K562 (cell line): ENCODE measurements at regions not wholly inside any gene's neighbourhood (a gene's known extent, or its start where the extent isn't known, plus 50 kb on each side); places are given as distances from the start of the nearest gene placed in this dataset.

Source experiments
- ATAC-seq: fragments of 200-7000 bp; cut with Tn5 transposase; 3 replicates; pipeline ENCODE4 v1.9.1; 2020; ENCODE audit warnings: moderate library complexity
- BruUV-seq: library from RNA; stranded (reverse); fragments of 400-500 nt; replicated peaks from 2 replicates; lab custom pipeline; 2021; lab: Mats Ljungman, UMichigan
- CTCF ChIA-PET: fragments of 300-600 bp; formaldehyde crosslinking; extraction: SDS; loops from one replicate; lab custom pipeline; 2021; ENCODE audit warnings: low intra/inter-chr PET ratio; lab: Yijun Ruan, JAX
- POLR2A ChIA-PET: fragments of 300-600, 350-650 bp; sonication (Branson Sonifier 250); formaldehyde crosslinking; extraction: SDS; loops from one replicate; lab custom pipeline; 2021; ENCODE audit warnings: antibody characterized with exemption, inconsistent platforms; lab: Yijun Ruan, JAX
- DNase-seq, 4 experiments: peaks; one replicate each; pipeline versions ENCODE4 v3.0.0 to v3.0.0-alpha.2; 2011 to 2018; ENCODE audit warnings: low spot score in 3 of 4, mixed read lengths in 3 of 4; ENCODE audit errors: extremely low read depth in 1 of 4
- FAIRE-seq: peaks from 2 replicates; lab custom pipeline; 2011; peaks lifted over from hg19 to GRCh38; lab: Jason Lieb, UNC
- H2AFZ ChIP-seq: 2 replicates; pipeline ENCODE4 v1.6.0; 2011; ENCODE audit warnings: low read depth, low read length, control low read depth, inconsistent platforms
- H3K27ac ChIP-seq: fragments of 200-600 bp; 3 replicates; pipeline ENCODE4 v1.8.0; 2011; ENCODE audit warnings: low read depth, mild to moderate bottlenecking, control low read depth, inconsistent platforms, low read length, moderate library complexity, mixed read lengths; ENCODE audit errors: extremely low read depth
- H3K27me3 ChIP-seq, 2 experiments: fragments of 300-600 bp in 1 of 2; 2 replicates in 1 of 2; 3 replicates in 1 of 2; pipeline versions ENCODE4 v1.6.0 to v1.8.0; 2011; ENCODE audit warnings: inconsistent platforms in 2 of 2, low read length in 2 of 2, mild to moderate bottlenecking in 1 of 2, mixed read lengths in 1 of 2, moderate library complexity in 1 of 2; ENCODE audit not compliant: control insufficient read depth in 2 of 2, insufficient read depth in 2 of 2
- H3K36me3 ChIP-seq: fragments of 300-600 bp; 3 replicates; pipeline ENCODE4 v1.8.0; 2011; ENCODE audit warnings: mild to moderate bottlenecking, low read length, inconsistent platforms; ENCODE audit not compliant: control insufficient read depth, insufficient read depth
- H3K4me1 ChIP-seq, 2 experiments: fragments of 200-600 bp in 1 of 2; replicated peaks in 1 of 2; 2 replicates in 1 of 2; 3 replicates in 1 of 2; pipeline versions ENCODE4 v1.5.1 to v1.8.0; 2011; ENCODE audit warnings: inconsistent platforms in 2 of 2, low read length in 2 of 2, mild to moderate bottlenecking in 1 of 2, mixed read lengths in 1 of 2, moderate library complexity in 1 of 2; ENCODE audit not compliant: control insufficient read depth in 2 of 2, insufficient read depth in 2 of 2
- H3K4me2 ChIP-seq: 2 replicates; pipeline ENCODE4 v1.6.1; 2011; ENCODE audit warnings: low read length, control low read depth, inconsistent platforms, mixed read lengths; ENCODE audit not compliant: insufficient read depth
- H3K4me3 ChIP-seq: fragments of 200-600 bp; sonication (generic), shearing (Covaris generic); 2 replicates; pipeline ENCODE4 v1.5.1; 2016; ENCODE audit warnings: control low read depth, inconsistent platforms
- H3K79me2 ChIP-seq: fragments of 200-600 bp; 3 replicates; pipeline ENCODE4 v1.8.0; 2011; ENCODE audit warnings: low read length, inconsistent platforms; ENCODE audit not compliant: control insufficient read depth, insufficient read depth
- H3K9ac ChIP-seq, 2 experiments: 2 replicates each; pipeline versions ENCODE4 v1.6.0 to v1.6.1; 2011; ENCODE audit warnings: low read depth in 2 of 2, low read length in 2 of 2, control low read depth in 1 of 2, inconsistent platforms in 1 of 2, mild to moderate bottlenecking in 1 of 2, mixed read lengths in 1 of 2; ENCODE audit not compliant: insufficient read depth in 1 of 2
- H3K9me1 ChIP-seq: one replicate; pipeline ENCODE4 v1.6.0; 2011; ENCODE audit warnings: inconsistent platforms, mild to moderate bottlenecking, low read length, moderate library complexity; ENCODE audit not compliant: control insufficient read depth, insufficient read depth
- H3K9me3 ChIP-seq: replicated peaks from 2 replicates; pipeline ENCODE4 v1.5.1; 2011; ENCODE audit warnings: low read depth, low read length, inconsistent platforms; ENCODE audit not compliant: control insufficient read depth, insufficient read depth
- H4K20me1 ChIP-seq: replicated peaks from 2 replicates; pipeline ENCODE4 v1.6.1; 2011; ENCODE audit warnings: low read length, inconsistent platforms, mixed read lengths; ENCODE audit not compliant: control insufficient read depth, insufficient read depth
- ARHGAP35 ChIP-seq: fragments of 450-650 bp; IDR thresholded peaks from 2 replicates; pipeline ENCODE4 v1.6.1; 2018; ENCODE audit not compliant: partially characterized antibody
- ATF7 ChIP-seq: fragments of 450-650 bp; IDR thresholded peaks from 2 replicates; pipeline ENCODE4 v1.7.1; 2014; ENCODE audit warnings: mild to moderate bottlenecking, moderate library complexity
- ELK1 ChIP-seq: sonication (generic); formaldehyde crosslinking; IDR thresholded peaks from 2 replicates; pipeline ENCODE4 v1.8.1; 2022; ENCODE audit warnings: missing genetic modification reagents
- MEF2A ChIP-seq: IDR thresholded peaks from 2 replicates; pipeline ENCODE4 v1.6.1; 2011; ENCODE audit warnings: low read depth, mild to moderate bottlenecking, low read length, moderate library complexity; ENCODE audit not compliant: control insufficient read depth
- MYC ChIP-seq, 2 experiments: fragments of 250-450 bp in 1 of 2; sonication (Bioruptor Pico) in 1 of 2; IDR thresholded peaks; 2 replicates each; pipeline versions ENCODE4 v1.5.1 to v1.6.1; 2012 to 2021; ENCODE audit warnings: low read depth in 2 of 2, borderline replicate concordance in 1 of 2, improper control_type of control experiment in 1 of 2, low read length in 1 of 2, mild to moderate bottlenecking in 1 of 2, moderate library complexity in 1 of 2
- ZFPM2 ChIP-seq: fragments of 250-450 bp; sonication (Bioruptor Pico); IDR thresholded peaks from 2 replicates; pipeline ENCODE4 v1.5.1; 2022; ENCODE audit warnings: mild to moderate bottlenecking
- ZNF134 ChIP-seq: fragments of 250-450 bp; sonication (Bioruptor Pico); conservative IDR thresholded peaks from 2 replicates; pipeline ENCODE4 v1.4.0; 2020
- ZNF436 ChIP-seq: fragments of 250-450, 450-650 bp; sonication (Bioruptor Pico); formaldehyde crosslinking; IDR thresholded peaks from 2 replicates; pipeline ENCODE4 v1.7.0; 2020; ENCODE audit warnings: mild to moderate bottlenecking
- ZNF75A ChIP-seq: fragments of 450-650 bp; formaldehyde crosslinking; IDR thresholded peaks from 2 replicates; pipeline ENCODE4 v1.4.0; 2020; ENCODE audit warnings: mild to moderate bottlenecking
- ZNF766 ChIP-seq: fragments of 200-800 bp; sonication (Bioruptor generic); conservative IDR thresholded peaks from 2 replicates; pipeline ENCODE4 v1.6.1; 2016; ENCODE audit warnings: missing genetic modification characterization, missing compliant biosample characterization
- WGBS: fragments of 100-300 bp; shearing (Covaris generic); methylation state at CpG from one replicate; pipeline ENCODE4 v1.1.6; 2016; ENCODE audit warnings: low coverage, mixed read lengths; ENCODE audit not compliant: insufficient coverage; ENCODE audit errors: missing lambda C conversion rate; 5-methylcytosine and 5-hydroxymethylcytosine counted together
- in situ Hi-C: fragments of 300-500 bp; cut with MboI; formaldehyde crosslinking; loops from 4 replicates; pipeline ENCODE4 v1.15.0; 2018; ENCODE audit warnings: inconsistent platforms, mixed read lengths
- intact Hi-C: fragments of 100-400 bp; cut with micrococcal nuclease; formaldehyde crosslinking; loops from 2 replicates; pipeline ENCODE4 v1.14.2; 2022
- TF ChIP-seq, protein P1 (sequence below): fragments of 250-450 bp; sonication (Bioruptor Pico); IDR thresholded peaks from 2 replicates; pipeline ENCODE4 v1.8.0; 2022; ENCODE audit warnings: moderate library complexity, mild to moderate bottlenecking, inconsistent platforms
- TF ChIP-seq, protein P2 (sequence below): sonication (generic); formaldehyde crosslinking; IDR thresholded peaks from 2 replicates; pipeline ENCODE4 v1.8.1; 2022; ENCODE audit warnings: missing genetic modification reagents

- Histone ChIP-seq H3K27me3 (no peaks in the 10 kb centered on the region), H3K4me3 (no peak overlapping the region), H3K4me1 (no peaks in the 10 kb centered on the region), H2AFZ (no peak overlapping the region), H3K9ac (no peak overlapping the region), H3K27ac (no peak overlapping the region), H3K9me3 (no peaks in the 10 kb centered on the region)
- POLR2A ChIA-PET, result no interaction called here
- WGBS, result 3% methylated on average over 2 of the region's 2 CpGs
- in situ Hi-C loops, result no loop called here
- no TSS peak for BruUV-seq
- TF ChIP-seq ZNF75A (no peak), ELK1 (CRISPR knock-in tag) (no peak), ATF7 (no peak), MYC (IDR thresholded peaks at IDR 0.05; ENCODE audit: low read depth, low read length) (no peak), MYC (CRISPR knock-in tag; IDR thresholded peaks at IDR 0.05; ENCODE audit: borderline replicate concordance, low read depth) (no peak), ZNF134 (CRISPR knock-in tag) (no peak), MEF2A (no peak), ZNF436 (CRISPR knock-in tag) (no peak), ARHGAP35 (no peak), ZNF766 (no peak), ZFPM2 (CRISPR knock-in tag) (no peak)
- TF ChIP-seq, protein P1, sequence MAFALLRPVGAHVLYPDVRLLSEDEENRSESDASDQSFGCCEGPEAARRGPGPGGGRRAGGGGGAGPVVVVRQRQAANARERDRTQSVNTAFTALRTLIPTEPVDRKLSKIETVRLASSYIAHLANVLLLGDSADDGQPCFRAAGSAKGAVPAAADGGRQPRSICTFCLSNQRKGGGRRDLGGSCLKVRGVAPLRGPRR (CRISPR knock-in tag), result no peak
- TF ChIP-seq, protein P2, sequence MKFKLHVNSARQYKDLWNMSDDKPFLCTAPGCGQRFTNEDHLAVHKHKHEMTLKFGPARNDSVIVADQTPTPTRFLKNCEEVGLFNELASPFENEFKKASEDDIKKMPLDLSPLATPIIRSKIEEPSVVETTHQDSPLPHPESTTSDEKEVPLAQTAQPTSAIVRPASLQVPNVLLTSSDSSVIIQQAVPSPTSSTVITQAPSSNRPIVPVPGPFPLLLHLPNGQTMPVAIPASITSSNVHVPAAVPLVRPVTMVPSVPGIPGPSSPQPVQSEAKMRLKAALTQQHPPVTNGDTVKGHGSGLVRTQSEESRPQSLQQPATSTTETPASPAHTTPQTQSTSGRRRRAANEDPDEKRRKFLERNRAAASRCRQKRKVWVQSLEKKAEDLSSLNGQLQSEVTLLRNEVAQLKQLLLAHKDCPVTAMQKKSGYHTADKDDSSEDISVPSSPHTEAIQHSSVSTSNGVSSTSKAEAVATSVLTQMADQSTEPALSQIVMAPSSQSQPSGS (CRISPR knock-in tag), result no peak
- TF ChIP-seq, all 486 proteins: peak for 0
- CTCF ChIA-PET, result no interaction called here
- no peaks in the 10 kb centered on the region for H3K9me1 ChIP-seq
- FAIRE-seq (no peak), ATAC-seq (no peak), DNase-seq (no peak)
- intact Hi-C loops, result no loop called here
- no peak overlapping the region for H3K4me2 ChIP-seq
- no peaks in the 10 kb centered on the region for H3K79me2 ChIP-seq
- H3K36me3 ChIP-seq, result no peaks in the 10 kb centered on the region
- H4K20me1 ChIP-seq, result no peaks in the 10 kb centered on the region
These were observed 249.4 kb upstream of the FAM98A start for GRCh38 chr2:33848486-33848885.
